OCI-LY1 (cell line): ENCODE measurements at regions not wholly inside any gene's neighbourhood (a gene's known extent, or its start where the extent isn't known, plus 50 kb on each side); places are given as distances from the start of the nearest gene placed in this dataset.

Experiments
- H2AFZ ChIP-seq: fragments of 200-600 bp; sonication (generic), shearing (Covaris generic); 2 replicates; pipeline ENCODE4 v1.6.0; 2014; ENCODE audit warnings: antibody characterized with exemption, mild to moderate bottlenecking, low read length
- H3F3A ChIP-seq: fragments of 200-600 bp; sonication (generic), shearing (Covaris generic); 2 replicates; pipeline ENCODE4 v1.6.0; 2014; ENCODE audit warnings: mild to moderate bottlenecking, antibody characterized with exemption, low read length, moderate library complexity; ENCODE audit not compliant: insufficient read depth
- H3K27ac ChIP-seq: fragments of 200-600 bp; sonication (generic); 2 replicates; pipeline ENCODE4 v1.5.1; 2014; ENCODE audit warnings: low read length, mixed run types, mild to moderate bottlenecking, low read depth; ENCODE audit not compliant: poor library complexity, severe bottlenecking
- H3K27me3 ChIP-seq: fragments of 200-600 bp; sonication (generic); 2 replicates; pipeline ENCODE4 v1.6.0; 2014; ENCODE audit warnings: antibody characterized with exemption, mild to moderate bottlenecking, low read length, moderate library complexity; ENCODE audit not compliant: insufficient read depth
- H3K36me3 ChIP-seq: fragments of 200-600 bp; sonication (generic); 2 replicates; pipeline ENCODE4 v1.6.1; 2014; ENCODE audit warnings: mild to moderate bottlenecking, antibody characterized with exemption, low read length, moderate library complexity, mixed read lengths; ENCODE audit not compliant: insufficient read depth
- H3K4me1 ChIP-seq: fragments of 200-600 bp; sonication (generic); 2 replicates; pipeline ENCODE4 v1.5.1; 2014; ENCODE audit warnings: mild to moderate bottlenecking, low read length, moderate library complexity; ENCODE audit not compliant: insufficient read depth, severe bottlenecking
- H3K4me2 ChIP-seq: fragments of 200-600 bp; sonication (generic), shearing (Covaris generic); 2 replicates; pipeline ENCODE4 v1.6.1; 2014; ENCODE audit warnings: low read length
- H3K4me3 ChIP-seq: fragments of 200-600 bp; sonication (generic); 2 replicates; pipeline ENCODE4 v1.5.1; 2014; ENCODE audit warnings: low read length, low read depth, mild to moderate bottlenecking, mixed read lengths; ENCODE audit not compliant: poor library complexity, severe bottlenecking
- H3K79me2 ChIP-seq: fragments of 200-600 bp; shearing (Covaris generic); 2 replicates; pipeline ENCODE4 v1.6.1; 2016; ENCODE audit warnings: mixed run types, low read length, mixed read lengths; ENCODE audit not compliant: insufficient read depth
- H3K9ac ChIP-seq: fragments of 200-600 bp; sonication (generic), shearing (Covaris generic); 2 replicates; pipeline ENCODE4 v1.6.1; 2014; ENCODE audit warnings: mild to moderate bottlenecking, low read length, mixed read lengths
- H3K9me2 ChIP-seq: fragments of 200-600 bp; sonication (generic), shearing (Covaris generic); 2 replicates; pipeline ENCODE4 v1.6.1; 2014; ENCODE audit warnings: low read depth, mild to moderate bottlenecking, low read length, mixed read lengths
- H3K9me3 ChIP-seq: fragments of 200-600 bp; shearing (Covaris generic); 2 replicates; pipeline ENCODE4 v1.6.1; 2014; ENCODE audit warnings: low read length, mixed read lengths
- H4K20me1 ChIP-seq: fragments of 200-600 bp; sonication (generic), shearing (Covaris generic); 2 replicates; pipeline ENCODE4 v1.6.0; 2016; ENCODE audit warnings: mild to moderate bottlenecking, low read length; ENCODE audit not compliant: insufficient read depth
- EZH2 ChIP-seq: fragments of 200-600 bp; sonication (generic), shearing (Covaris generic); IDR thresholded peaks from 2 replicates; pipeline ENCODE4 v1.8.0; 2017; ENCODE audit warnings: borderline replicate concordance, mixed run types, mild to moderate bottlenecking, antibody characterized with exemption, low read length, moderate library complexity, mixed read lengths
- TF ChIP-seq, protein P1 (sequence below): fragments of 200-600 bp; sonication (generic), shearing (Covaris generic); IDR thresholded peaks from 2 replicates; pipeline ENCODE4 v1.5.1; 2017; ENCODE audit warnings: mild to moderate bottlenecking, antibody characterized with exemption, low read length, moderate library complexity, mixed read lengths

DNA sequence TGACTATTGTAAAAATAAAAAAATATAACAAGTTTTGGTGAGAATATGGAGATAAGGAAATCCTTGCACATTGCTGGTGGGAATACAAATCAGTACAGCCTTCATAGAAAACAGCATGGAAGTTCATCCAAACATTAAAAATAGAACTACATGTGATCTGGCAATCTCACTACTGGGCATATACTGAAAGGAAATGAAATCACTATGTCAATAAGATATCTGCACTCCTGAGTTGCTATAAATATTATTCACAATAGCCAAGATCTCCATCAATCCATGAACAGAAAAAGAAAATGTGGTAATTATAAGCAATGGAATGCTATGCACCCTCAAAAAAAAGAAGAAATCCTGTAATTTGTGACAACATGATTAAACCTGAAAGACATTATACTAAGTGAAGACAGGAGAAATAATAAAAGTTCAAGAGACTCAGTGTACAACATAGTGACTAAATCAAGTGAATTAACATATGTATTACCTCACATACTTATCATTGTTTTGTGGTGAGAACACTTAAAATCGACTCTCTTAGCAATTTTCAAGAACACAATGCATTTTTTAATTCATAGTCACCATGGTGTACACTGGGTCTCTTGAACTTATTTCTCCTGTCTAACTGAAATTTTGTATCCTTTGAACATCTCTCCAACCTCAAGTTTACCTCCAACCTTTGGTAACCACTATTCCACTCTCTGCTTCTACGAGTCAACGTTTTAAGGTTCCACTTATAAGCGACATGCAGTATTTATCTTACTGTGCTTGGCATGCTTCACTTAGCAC is 1703.7 kb upstream of the AGA start:
- Histone ChIP-seq H3F3A (no peaks in the 10 kb centered on the region), H4K20me1 (no peaks in the 10 kb centered on the region), H3K27me3 (no peaks in the 10 kb centered on the region), H3K79me2 (no peaks in the 10 kb centered on the region), H3K4me2 (no peak overlapping the region), H3K4me3 (no peak overlapping the region), H3K36me3 (no peaks in the 10 kb centered on the region), H3K27ac (no peak overlapping the region), H3K9me2 (no peaks in the 10 kb centered on the region), H3K9me3 (no peaks in the 10 kb centered on the region), H2AFZ (no peak overlapping the region), H3K9ac (no peak overlapping the region), H3K4me1 (no peaks in the 10 kb centered on the region)
- TF ChIP-seq EZH2: no peak
- TF ChIP-seq, protein P1, sequence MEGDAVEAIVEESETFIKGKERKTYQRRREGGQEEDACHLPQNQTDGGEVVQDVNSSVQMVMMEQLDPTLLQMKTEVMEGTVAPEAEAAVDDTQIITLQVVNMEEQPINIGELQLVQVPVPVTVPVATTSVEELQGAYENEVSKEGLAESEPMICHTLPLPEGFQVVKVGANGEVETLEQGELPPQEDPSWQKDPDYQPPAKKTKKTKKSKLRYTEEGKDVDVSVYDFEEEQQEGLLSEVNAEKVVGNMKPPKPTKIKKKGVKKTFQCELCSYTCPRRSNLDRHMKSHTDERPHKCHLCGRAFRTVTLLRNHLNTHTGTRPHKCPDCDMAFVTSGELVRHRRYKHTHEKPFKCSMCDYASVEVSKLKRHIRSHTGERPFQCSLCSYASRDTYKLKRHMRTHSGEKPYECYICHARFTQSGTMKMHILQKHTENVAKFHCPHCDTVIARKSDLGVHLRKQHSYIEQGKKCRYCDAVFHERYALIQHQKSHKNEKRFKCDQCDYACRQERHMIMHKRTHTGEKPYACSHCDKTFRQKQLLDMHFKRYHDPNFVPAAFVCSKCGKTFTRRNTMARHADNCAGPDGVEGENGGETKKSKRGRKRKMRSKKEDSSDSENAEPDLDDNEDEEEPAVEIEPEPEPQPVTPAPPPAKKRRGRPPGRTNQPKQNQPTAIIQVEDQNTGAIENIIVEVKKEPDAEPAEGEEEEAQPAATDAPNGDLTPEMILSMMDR: no peak

DNA sequence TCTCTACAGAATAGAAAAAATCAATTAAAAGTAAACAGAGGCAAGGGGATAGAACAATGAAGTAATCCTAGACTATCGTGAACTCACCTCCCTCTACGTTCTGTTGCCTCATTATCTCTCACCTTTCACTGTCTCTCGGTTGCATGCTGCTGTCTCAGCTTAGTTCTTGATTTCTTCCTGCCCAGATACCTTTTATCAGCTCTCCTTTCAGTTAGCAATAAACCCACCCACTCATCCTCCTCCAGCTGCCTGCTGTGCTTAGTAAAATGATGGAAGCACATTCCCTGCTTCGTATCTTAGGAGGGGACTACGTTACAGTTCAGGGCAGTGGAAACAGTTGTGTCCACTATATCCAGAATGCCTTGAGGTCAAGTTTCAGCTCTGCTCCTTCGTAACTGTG is 1709.5 kb upstream of the AGA start:
- no peak overlapping the region for H2AFZ ChIP-seq

DNA sequence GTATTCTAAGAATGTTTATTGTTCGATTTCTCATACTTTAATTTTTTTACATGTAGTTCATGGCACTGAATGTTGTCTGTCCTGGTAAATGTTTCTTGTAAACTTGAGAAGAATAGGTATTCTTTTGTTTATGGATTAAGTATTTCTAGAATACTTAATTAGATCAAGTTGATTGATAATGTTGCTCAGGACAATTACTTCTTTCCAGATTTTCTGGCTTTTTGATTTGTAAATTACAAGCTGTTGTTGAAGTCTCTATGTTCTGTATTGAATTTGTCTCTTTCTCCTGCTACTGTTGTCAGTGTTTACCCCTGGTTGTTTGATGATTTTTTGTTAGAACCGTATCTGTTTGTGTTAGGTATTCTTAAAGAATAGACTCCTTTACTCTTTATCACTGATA is 1720.9 kb upstream of the AGA start:
- Histone ChIP-seq H3K4me3 (no peak overlapping the region), H2AFZ (no peak overlapping the region), H4K20me1 (no peaks in the 10 kb centered on the region), H3K4me2 (no peak overlapping the region), H3K27me3 (no peaks in the 10 kb centered on the region), H3K4me1 (no peaks in the 10 kb centered on the region), H3K79me2 (no peaks in the 10 kb centered on the region), H3K9me2 (no peaks in the 10 kb centered on the region), H3F3A (no peaks in the 10 kb centered on the region), H3K36me3 (no peaks in the 10 kb centered on the region), H3K9ac (no peak overlapping the region), H3K27ac (no peak overlapping the region), H3K9me3 (no peaks in the 10 kb centered on the region)
- no peak for TF ChIP-seq EZH2
- TF ChIP-seq, protein P1: no peak

More for the DNA sequence above, 1709.5 kb upstream of the AGA start:
- Histone ChIP-seq H3K9ac (no peak overlapping the region), H3K9me2 (no peaks in the 10 kb centered on the region), H4K20me1 (no peaks in the 10 kb centered on the region), H3K27me3 (no peaks in the 10 kb centered on the region), H3K4me2 (no peak overlapping the region), H3K27ac (no peak overlapping the region), H3K36me3 (no peaks in the 10 kb centered on the region), H3K9me3 (no peaks in the 10 kb centered on the region), H3K79me2 (no peaks in the 10 kb centered on the region), H3K4me1 (no peaks in the 10 kb centered on the region), H3K4me3 (no peak overlapping the region), H3F3A (no peaks in the 10 kb centered on the region)
- TF ChIP-seq, protein P1: no peak
- TF ChIP-seq EZH2: no peak
